GM18511 (cell line): ENCODE measurements at regions not wholly inside any gene's neighbourhood (a gene's known extent, or its start where the extent isn't known, plus 50 kb on each side); places are given as distances from the start of the nearest gene placed in this dataset.
"Not testable (repeated sequence)": the region's sequence is repeated elsewhere in the genome, so short reads cannot be mapped to it uniquely, and the experiment has no call there.

ENCODE experiments used
- ATAC-seq: cut with Tn5 transposase; IDR thresholded peaks from one replicate; pipeline ENCODE4 v1.9.1; 2021; ENCODE audit warnings: mild to moderate bottlenecking, moderate library complexity; ENCODE audit not compliant: unreplicated experiment

GRCh38 chr18:1624612-1625011, 719.9 kb downstream of the ADCYAP1 start:
- no peak for ATAC-seq

- ATAC-seq: no peak
These were observed 722.8 kb downstream of the ADCYAP1 start for GRCh38 chr18:1627494-1627893.

GRCh38 chr18:1648712-1649111, 744.0 kb downstream of the ADCYAP1 start:
- ATAC-seq: no peak

GRCh38 chr18:1652018-1652417, 747.3 kb downstream of the ADCYAP1 start:
- ATAC-seq: no peak

- no peak for ATAC-seq
These were observed 749.2 kb downstream of the ADCYAP1 start for GRCh38 chr18:1653873-1654272.

GRCh38 chr18:1657876-1658275, 753.2 kb downstream of the ADCYAP1 start:
- no peak for ATAC-seq

GRCh38 chr18:1658908-1659566, 754.4 kb downstream of the ADCYAP1 start:
- ATAC-seq: no peak

GRCh38 chr18:1663879-1664705, 759.4 kb downstream of the ADCYAP1 start:
- peak; percentile 71 for ATAC-seq

- ATAC-seq: no peak
These were observed 760.4 kb downstream of the ADCYAP1 start for GRCh38 chr18:1665079-1665478.

- no peak for ATAC-seq
These were observed 763.6 kb downstream of the ADCYAP1 start for GRCh38 chr18:1668279-1668678.

- ATAC-seq: not testable (repeated sequence)
These were observed 767.0 kb downstream of the ADCYAP1 start for GRCh38 chr18:1671710-1672109.

GRCh38 chr18:1676387-1676786, 771.7 kb downstream of the ADCYAP1 start:
- no peak for ATAC-seq

- ATAC-seq: no peak
These were observed 775.4 kb downstream of the ADCYAP1 start for GRCh38 chr18:1680108-1680507.

- ATAC-seq: no peak
These were observed 787.2 kb downstream of the ADCYAP1 start for GRCh38 chr18:1691863-1692262.

- no peak for ATAC-seq
These were observed 803.3 kb downstream of the ADCYAP1 start for GRCh38 chr18:1708006-1708405.

GRCh38 chr18:1710114-1710513, 805.4 kb downstream of the ADCYAP1 start:
- no peak for ATAC-seq

- ATAC-seq: no peak
These were observed 827.5 kb downstream of the ADCYAP1 start for GRCh38 chr18:1732143-1732542.

GRCh38 chr18:1746131-1746530, 825.2 kb downstream of the METTL4 start:
- no peak for ATAC-seq

- no peak for ATAC-seq
These were observed 820.1 kb downstream of the METTL4 start for GRCh38 chr18:1751249-1751648.

- no peak for ATAC-seq
These were observed 810.4 kb downstream of the METTL4 start for GRCh38 chr18:1760901-1761300.

- ATAC-seq: no peak
These were observed 797.0 kb downstream of the METTL4 start for GRCh38 chr18:1774261-1774660.

- no peak for ATAC-seq
These were observed 793.5 kb downstream of the METTL4 start for GRCh38 chr18:1777843-1778242.
